Ishikawa (cell line): ENCODE measurements at regions not wholly inside any gene's neighbourhood (a gene's known extent, or its start where the extent isn't known, plus 50 kb on each side); places are given as distances from the start of the nearest gene placed in this dataset.

Experiments used
- CEBPB ChIP-seq: IDR thresholded peaks from 2 replicates; pipeline ENCODE4 v1.6.1; 2012
- EGR1 ChIP-seq: IDR thresholded peaks from 2 replicates; pipeline ENCODE4 v1.6.1; 2012
- EP300 ChIP-seq: IDR thresholded peaks from 2 replicates; pipeline ENCODE4 v1.6.1; 2012; ENCODE audit warnings: borderline replicate concordance
- FOXM1 ChIP-seq: IDR thresholded peaks from 2 replicates; pipeline ENCODE4 v1.6.1; 2012; ENCODE audit warnings: low read depth, borderline replicate concordance
- MAX ChIP-seq: IDR thresholded peaks from 2 replicates; pipeline ENCODE4 v1.6.1; 2012
- NFIC ChIP-seq: IDR thresholded peaks from 2 replicates; pipeline ENCODE4 v1.6.1; 2012
- RAD21 ChIP-seq: IDR thresholded peaks from 2 replicates; pipeline ENCODE4 v1.6.1; 2012; ENCODE audit warnings: low read depth
- TAF1 ChIP-seq: IDR thresholded peaks from 2 replicates; pipeline ENCODE4 v1.6.1; 2012; ENCODE audit warnings: low read depth, mild to moderate bottlenecking
- TEAD4 ChIP-seq: IDR thresholded peaks from 2 replicates; pipeline ENCODE4 v1.6.1; 2012
- YY1 ChIP-seq: IDR thresholded peaks from 2 replicates; pipeline ENCODE4 v1.6.1; 2012; ENCODE audit warnings: low read depth
- TF ChIP-seq, protein P1 (sequence below): IDR thresholded peaks from 2 replicates; pipeline ENCODE4 v1.6.1; 2012; ENCODE audit warnings: low read depth, mild to moderate bottlenecking

DNA sequence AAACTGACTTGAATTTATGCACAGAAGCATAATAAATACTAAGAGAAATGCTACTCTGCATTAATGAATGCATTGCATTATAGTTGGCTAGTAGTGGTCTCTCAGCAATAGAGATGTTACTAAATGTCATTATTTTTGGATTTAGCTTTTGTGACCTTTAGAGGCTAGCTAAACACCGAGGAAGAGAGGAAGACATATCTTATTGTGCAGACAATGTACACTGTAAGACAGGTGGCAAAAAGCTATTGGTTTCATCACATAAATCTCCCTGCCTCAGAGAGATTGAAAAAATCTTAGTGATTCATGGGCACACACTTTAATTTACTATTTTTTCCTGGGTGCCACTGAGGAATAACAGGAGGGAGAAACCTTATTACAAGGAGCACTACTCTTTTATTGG is 435.9 kb downstream of the TMEM232 start:
- TF ChIP-seq YY1 (no peak), TAF1 (no peak), NFIC (no peak), CEBPB (no peak), MAX (no peak), RAD21 (no peak), TEAD4 (no peak), EP300 (no peak), FOXM1 (no peak), EGR1 (no peak)
- TF ChIP-seq, protein P1, sequence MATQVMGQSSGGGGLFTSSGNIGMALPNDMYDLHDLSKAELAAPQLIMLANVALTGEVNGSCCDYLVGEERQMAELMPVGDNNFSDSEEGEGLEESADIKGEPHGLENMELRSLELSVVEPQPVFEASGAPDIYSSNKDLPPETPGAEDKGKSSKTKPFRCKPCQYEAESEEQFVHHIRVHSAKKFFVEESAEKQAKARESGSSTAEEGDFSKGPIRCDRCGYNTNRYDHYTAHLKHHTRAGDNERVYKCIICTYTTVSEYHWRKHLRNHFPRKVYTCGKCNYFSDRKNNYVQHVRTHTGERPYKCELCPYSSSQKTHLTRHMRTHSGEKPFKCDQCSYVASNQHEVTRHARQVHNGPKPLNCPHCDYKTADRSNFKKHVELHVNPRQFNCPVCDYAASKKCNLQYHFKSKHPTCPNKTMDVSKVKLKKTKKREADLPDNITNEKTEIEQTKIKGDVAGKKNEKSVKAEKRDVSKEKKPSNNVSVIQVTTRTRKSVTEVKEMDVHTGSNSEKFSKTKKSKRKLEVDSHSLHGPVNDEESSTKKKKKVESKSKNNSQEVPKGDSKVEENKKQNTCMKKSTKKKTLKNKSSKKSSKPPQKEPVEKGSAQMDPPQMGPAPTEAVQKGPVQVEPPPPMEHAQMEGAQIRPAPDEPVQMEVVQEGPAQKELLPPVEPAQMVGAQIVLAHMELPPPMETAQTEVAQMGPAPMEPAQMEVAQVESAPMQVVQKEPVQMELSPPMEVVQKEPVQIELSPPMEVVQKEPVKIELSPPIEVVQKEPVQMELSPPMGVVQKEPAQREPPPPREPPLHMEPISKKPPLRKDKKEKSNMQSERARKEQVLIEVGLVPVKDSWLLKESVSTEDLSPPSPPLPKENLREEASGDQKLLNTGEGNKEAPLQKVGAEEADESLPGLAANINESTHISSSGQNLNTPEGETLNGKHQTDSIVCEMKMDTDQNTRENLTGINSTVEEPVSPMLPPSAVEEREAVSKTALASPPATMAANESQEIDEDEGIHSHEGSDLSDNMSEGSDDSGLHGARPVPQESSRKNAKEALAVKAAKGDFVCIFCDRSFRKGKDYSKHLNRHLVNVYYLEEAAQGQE, result no peak
